Urothelium cell line (cell line): ENCODE measurements at regions not wholly inside any gene's neighbourhood (a gene's known extent, or its start where the extent isn't known, plus 50 kb on each side); places are given as distances from the start of the nearest gene placed in this dataset.
"Not testable (repeated sequence)": the region's sequence is repeated elsewhere in the genome, so short reads cannot be mapped to it uniquely, and the experiment has no call there.

Experiments used
- DNase-seq: peaks from one replicate; pipeline ENCODE4 v3.0.0; 2011; ENCODE audit warnings: low spot score, mixed read lengths
- FAIRE-seq: peaks from 2 replicates; lab custom pipeline; 2011; peaks lifted over from hg19 to GRCh38; lab: Jason Lieb, UNC

GRCh38 chr9:85878872-85879597 lies 61.9 kb upstream of the NAA35 start:
- DNase-seq, FAIRE-seq: not testable (repeated sequence)

- FAIRE-seq, DNase-seq: not testable (repeated sequence)
These were observed 60.4 kb upstream of the NAA35 start for GRCh38 chr9:85880507-85880906.

GRCh38 chr9:85884256-85884655 lies 56.7 kb upstream of the NAA35 start:
- no peak for DNase-seq
- FAIRE-seq = no peak

GRCh38 chr9:85890962-85891361 lies 50.0 kb upstream of the NAA35 start:
- FAIRE-seq (no peak), DNase-seq (no peak)
